ENCODE measurements at regions not wholly inside any gene's neighbourhood (a gene's known extent, or its start where the extent isn't known, plus 50 kb on each side); places are given as distances from the start of the nearest gene placed in this dataset.
"Not testable (repeated sequence)": the region's sequence is repeated elsewhere in the genome, so short reads cannot be mapped to it uniquely, and the experiment has no call there.

- no peak for DNase-seq (ENCODE audit: low read depth)
Measured at GRCh38 chr15:92763459-92763858, 107.9 kb upstream of the FAM174B start.

DNA sequence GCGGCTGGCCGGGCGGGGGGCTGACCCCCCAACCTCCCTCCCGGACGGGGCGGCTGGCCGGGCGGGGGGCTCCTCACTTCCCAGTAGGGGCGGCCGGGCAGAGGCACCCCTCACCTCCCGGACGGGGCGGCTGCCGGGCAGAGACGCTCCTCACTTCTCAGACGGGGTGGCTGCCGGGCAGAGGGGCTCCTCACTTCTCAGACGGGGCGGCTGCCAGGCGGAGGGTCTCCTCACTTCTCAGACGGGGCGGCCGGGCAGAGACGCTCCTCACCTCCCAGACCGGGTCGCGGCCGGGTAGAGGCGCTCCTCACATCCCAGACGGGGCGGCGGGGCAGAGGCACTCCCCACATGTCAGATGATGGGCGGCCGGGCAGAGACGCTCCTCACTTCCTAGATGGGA is 112.6 kb upstream of the FAM174B start:
- not testable (repeated sequence) for DNase-seq (ENCODE audit: low read depth)

- no peak for DNase-seq (ENCODE audit: low read depth)
Measured at GRCh38 chr15:92770641-92771040, 115.1 kb upstream of the FAM174B start.

GRCh38 chr15:92772061-92772460 is 116.5 kb upstream of the FAM174B start:
- DNase-seq (ENCODE audit: low read depth) = no peak

- no peak for DNase-seq (ENCODE audit: low read depth)
Measured at GRCh38 chr15:92772626-92773244, 117.2 kb upstream of the FAM174B start.

DNA sequence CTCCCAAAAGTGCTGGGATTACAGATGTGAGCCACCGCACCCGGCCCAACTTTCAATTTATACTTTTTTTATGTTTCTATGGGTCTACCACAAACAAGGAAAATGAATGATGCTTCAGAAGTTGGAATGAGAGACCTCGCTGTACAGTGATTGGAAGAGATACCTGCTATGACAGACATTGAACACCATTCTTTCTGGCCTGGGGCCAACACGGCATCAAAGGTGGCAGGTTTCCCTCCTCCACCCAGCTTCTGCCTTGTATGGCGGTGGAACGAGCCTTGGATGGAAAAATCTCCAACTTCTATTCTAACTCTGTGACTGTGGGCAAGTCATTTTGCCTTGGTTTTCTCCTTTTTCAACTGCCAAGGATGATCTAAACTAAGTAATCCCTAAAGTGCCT is 117.8 kb upstream of the FAM174B start:
- DNase-seq (ENCODE audit: low read depth) = no peak

DNA sequence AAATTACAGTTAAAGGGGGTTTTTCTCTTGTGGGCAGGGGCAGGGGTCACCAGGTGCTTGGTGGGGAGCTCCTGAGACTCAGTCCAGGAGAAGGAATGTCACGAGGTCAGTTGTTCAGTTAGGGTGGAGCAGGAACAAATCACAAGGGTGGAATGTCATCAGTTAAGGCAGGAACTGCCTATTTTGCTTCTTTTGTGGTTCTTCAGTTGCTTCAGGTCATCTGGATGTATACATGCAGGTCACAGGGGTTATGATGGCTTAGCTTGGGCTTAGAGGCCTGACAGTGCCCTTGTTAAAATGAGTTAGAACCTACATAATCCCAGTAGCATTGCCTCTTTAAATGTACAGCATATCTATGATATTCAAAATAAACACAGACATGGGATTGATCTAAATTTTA is 120.2 kb upstream of the CHD2 start:
- DNase-seq (ENCODE audit: low read depth) = no peak

DNA sequence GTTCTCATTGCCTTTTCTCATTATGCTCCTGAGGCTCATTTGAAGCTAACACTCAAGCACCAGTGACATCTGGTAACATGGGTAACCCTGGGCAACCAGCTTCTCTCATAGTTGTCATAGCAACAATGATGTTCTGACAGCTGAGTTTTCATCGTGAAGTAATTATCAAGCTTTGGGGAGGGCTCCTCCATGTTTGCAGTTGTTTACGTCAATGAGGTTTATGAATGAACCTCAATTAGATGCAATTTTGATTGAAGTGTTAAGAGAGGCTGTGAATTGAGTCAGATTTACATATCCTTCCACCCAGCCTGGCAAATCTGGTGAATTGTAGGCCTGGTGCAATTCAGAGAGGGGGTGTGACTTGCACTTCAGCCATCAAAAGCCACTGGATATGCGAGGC is 119.3 kb upstream of the CHD2 start:
- no peak for DNase-seq (ENCODE audit: low read depth)

- DNase-seq (ENCODE audit: low read depth) = no peak
Measured at GRCh38 chr15:92781925-92782453, 118.1 kb upstream of the CHD2 start.

- DNase-seq (ENCODE audit: low read depth) = no peak
Measured at GRCh38 chr15:92787116-92787515, 113.0 kb upstream of the CHD2 start.

- no peak for DNase-seq (ENCODE audit: low read depth)
Measured at GRCh38 chr15:92788196-92788595, 111.9 kb upstream of the CHD2 start.

DNA sequence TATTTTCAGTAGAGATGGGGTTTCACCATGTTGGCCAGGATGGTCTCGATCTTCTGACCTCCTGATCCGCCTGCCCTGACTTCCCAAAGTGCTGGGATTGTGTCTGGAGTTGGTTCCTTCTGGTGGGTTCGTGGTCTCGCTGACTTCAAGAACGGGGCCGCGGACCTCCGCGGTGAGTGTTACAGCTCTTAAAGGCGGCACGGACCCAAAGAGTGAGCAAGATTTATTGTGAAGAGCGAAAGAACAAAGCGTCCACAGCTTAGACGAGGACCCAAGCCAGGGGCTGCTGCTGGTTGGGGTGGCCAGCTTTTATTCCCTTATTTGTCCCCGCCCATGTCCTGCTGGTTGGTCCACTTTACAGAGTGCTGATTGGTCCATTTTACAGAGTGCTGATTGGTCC is 111.3 kb upstream of the CHD2 start:
- DNase-seq (ENCODE audit: low read depth) = not testable (repeated sequence)

DNA sequence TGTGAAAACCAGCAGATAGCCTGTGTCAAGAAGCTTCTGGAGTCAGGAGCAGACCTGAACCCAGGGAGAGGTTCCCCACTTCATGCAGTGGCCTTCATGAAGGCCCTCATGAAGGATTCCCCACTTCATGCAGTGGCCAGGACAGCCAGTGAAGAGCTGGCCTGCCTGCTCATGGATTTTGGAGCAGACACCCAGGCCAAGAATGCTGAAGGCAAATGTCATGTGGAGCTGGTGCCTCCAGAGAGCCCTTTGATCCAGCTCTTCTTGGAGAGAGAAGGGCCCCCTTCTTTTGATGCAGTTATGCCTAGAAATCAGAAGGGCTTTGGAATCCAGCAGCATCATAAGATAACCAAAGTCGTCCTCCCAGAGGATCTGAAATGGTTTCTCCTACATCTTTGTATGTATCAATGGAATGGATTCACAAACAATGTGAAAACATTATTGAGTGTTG is 103.9 kb upstream of the CHD2 start:
- DNase-seq (ENCODE audit: low read depth) = no peak

DNA sequence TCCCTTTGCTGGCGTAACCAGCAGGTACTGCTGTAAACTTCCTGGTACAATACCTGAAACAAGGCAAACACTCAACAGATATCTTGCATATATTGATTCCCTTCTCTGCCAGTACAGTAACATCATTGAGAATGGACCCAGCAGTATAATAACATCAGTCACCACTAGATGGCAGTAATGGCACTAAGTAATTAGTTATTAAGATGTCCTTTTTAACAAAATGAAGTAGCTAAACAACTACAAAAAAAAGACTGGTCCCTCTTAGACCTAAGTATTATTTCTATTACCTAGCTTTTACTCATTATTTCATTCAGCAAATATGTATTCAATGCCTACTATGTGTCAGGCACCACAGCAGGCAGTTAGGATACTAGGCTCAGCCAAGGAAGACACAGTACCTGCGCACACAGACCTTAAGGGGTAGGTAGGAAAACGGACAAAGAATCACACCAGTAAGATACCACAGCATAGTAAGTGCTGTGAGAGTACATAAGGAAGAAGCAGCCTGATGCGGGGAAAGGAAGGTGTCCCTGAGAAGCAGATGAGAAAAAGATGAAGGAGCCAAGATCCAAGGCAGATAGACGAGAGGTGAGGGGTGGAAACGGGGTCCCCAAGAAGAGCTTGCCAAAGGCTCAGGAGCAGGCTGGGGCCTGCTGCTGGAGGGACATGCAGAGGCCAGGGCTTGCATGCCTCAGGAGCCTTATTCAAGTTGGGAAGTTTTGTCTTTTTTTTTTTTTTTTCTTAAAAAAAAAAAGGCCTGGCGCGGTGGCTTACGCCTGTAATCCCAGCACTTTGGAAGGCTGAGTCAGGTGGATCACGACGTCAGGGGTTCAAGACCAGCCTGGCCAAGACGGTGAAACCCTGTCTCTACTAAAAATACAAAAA is 102.7 kb upstream of the CHD2 start:
- DNase-seq (ENCODE audit: low read depth) = peak; percentile 77

DNA sequence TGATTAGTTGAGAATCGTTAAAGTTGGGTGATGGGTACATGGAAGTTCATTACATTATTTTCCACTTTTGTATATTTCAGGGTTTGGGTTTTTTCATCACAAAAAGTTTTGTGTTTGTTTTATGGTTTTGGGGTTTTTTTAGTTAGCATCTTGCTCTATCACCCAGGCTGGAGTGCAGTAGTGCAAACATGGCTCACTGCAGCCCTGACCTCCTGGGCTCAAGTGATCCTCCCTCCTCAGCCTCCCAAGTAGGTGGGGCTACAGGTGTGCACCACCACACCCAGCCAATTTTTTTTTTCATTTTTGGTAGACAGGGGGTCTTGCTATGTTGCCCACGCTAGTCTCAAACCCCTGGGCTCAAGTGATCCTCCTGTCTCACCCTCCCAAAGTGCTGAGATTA is 100.1 kb upstream of the CHD2 start:
- DNase-seq (ENCODE audit: low read depth) = no peak

DNA sequence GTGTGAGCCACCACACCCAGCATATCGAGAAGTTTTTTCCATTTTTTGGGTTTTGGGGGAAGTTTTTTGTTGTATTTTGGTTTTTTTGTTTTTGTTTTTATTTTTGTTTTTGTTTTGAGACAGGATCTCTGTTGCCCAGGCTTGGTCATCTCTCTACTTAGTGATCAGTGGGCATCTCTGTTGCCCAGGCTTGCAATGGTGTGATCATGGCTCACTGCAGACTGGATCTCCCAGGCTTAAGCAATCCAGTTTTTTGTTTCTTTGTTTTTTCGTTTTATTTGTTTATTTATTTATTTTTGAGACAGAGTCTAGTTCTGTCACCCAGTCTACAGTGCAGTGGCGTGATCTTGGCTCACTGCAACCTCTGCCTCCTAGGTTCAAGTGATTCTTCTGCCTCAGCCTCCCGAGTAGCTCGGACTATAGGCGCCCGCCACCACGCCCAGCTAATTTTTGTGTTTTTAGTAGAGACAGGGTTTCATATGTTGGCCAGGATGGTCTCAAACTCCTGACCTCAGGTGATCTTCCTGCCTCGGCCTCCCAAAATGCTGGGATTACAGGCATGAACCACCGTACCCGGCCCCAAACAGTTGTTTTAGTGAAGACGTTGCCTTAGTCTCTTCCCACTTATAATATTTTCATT is 99.6 kb upstream of the CHD2 start:
- not testable (repeated sequence) for DNase-seq (ENCODE audit: low read depth)

- DNase-seq (ENCODE audit: low read depth) = not testable (repeated sequence)
Measured at GRCh38 chr15:92801056-92801773, 98.9 kb upstream of the CHD2 start.

- peak; percentile 39 for DNase-seq (ENCODE audit: low read depth)
Measured at GRCh38 chr15:92801774-92802464, 98.2 kb upstream of the CHD2 start.

DNA sequence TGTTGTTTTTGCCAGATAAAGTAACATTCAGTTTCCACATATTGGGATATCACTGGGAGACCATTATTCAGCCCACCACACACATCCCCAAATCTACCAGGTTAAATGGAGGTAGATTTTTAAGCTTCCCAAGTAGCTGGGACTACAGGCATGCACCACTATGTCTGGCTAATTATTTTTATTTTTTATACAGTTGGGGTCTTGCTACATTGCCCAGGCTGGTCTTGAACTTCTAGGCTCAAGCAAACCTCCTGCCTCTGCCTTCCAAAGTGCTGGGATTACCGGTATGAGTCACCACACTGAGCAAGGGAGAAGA is 96.6 kb upstream of the CHD2 start:
- DNase-seq (ENCODE audit: low read depth) = no peak

DNA sequence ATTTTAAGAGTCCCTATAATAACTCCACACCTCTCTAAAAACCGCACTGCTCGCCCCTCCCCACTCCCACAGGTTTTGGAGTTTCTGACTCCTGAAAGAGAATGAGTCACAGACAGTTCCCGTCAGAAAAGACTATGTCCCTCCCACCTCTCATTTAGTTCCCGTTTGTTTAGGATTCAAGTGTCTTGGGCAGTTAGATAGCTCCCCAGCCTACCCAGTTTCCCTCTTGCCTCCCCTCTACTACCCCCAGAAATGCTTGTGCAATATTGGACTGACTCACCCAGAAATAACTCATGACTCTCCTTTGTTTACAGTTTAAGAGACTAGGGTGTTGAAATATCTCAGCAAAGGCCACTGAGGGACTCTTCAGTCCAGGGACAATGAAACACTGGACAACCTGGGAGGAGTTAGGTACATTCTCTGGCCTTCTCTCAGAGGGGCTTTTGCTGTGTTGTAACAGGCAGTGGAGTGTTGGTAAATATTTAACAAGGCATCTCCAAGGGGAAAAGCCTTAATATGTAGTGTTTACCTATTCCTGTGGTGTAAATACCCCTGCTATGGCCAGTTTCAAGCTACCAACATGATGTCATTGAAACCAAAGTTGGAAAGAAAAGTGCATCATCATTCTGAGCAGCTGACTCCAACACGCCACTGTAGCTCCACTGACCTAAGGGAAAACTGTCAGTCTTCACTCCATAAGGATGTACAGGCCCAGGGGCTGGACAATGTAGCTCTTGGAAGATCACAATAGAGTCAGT is 96.1 kb upstream of the CHD2 start:
- peak; percentile 99 for DNase-seq (ENCODE audit: low read depth)

- not testable (repeated sequence) for DNase-seq (ENCODE audit: low read depth)
Measured at GRCh38 chr15:92804610-92804936, 95.6 kb upstream of the CHD2 start.
